ENCODE measurements at regions not wholly inside any gene's neighbourhood (a gene's known extent, or its start where the extent isn't known, plus 50 kb on each side); places are given as distances from the start of the nearest gene placed in this dataset.
"Not testable (repeated sequence)": the region's sequence is repeated elsewhere in the genome, so short reads cannot be mapped to it uniquely, and the experiment has no call there.

GRCh38 chr18:1848716-1849115 is 722.6 kb downstream of the METTL4 start:
- DNase-seq (ENCODE audit: low read depth) = no peak

GRCh38 chr18:1849386-1849785 is 721.9 kb downstream of the METTL4 start:
- DNase-seq (ENCODE audit: low read depth) = no peak

GRCh38 chr18:1857281-1857680 is 714.0 kb downstream of the METTL4 start:
- DNase-seq (ENCODE audit: low read depth) = not testable (repeated sequence)

- DNase-seq (ENCODE audit: low read depth) = no peak
Measured at GRCh38 chr18:1861473-1861872, 709.8 kb downstream of the METTL4 start.

- no peak for DNase-seq (ENCODE audit: low read depth)
Measured at GRCh38 chr18:1865869-1866268, 705.4 kb downstream of the METTL4 start.

- DNase-seq (ENCODE audit: low read depth) = no peak
Measured at GRCh38 chr18:1872274-1872673, 699.0 kb downstream of the METTL4 start.

GRCh38 chr18:1875219-1875618 is 696.1 kb downstream of the METTL4 start:
- no peak for DNase-seq (ENCODE audit: low read depth)

- DNase-seq (ENCODE audit: low read depth) = no peak
Measured at GRCh38 chr18:1884623-1885022, 686.7 kb downstream of the METTL4 start.

GRCh38 chr18:1891641-1892040 is 679.7 kb downstream of the METTL4 start:
- no peak for DNase-seq (ENCODE audit: low read depth)

- DNase-seq (ENCODE audit: low read depth) = no peak
Measured at GRCh38 chr18:1892191-1892590, 679.1 kb downstream of the METTL4 start.

- no peak for DNase-seq (ENCODE audit: low read depth)
Measured at GRCh38 chr18:1895456-1896185, 675.7 kb downstream of the METTL4 start.

GRCh38 chr18:1906421-1906820 is 664.9 kb downstream of the METTL4 start:
- DNase-seq (ENCODE audit: low read depth) = no peak

GRCh38 chr18:1907470-1908206 is 663.7 kb downstream of the METTL4 start:
- DNase-seq (ENCODE audit: low read depth) = no peak

- DNase-seq (ENCODE audit: low read depth) = no peak
Measured at GRCh38 chr18:1914489-1914888, 656.8 kb downstream of the METTL4 start.

GRCh38 chr18:1916869-1917523 is 654.3 kb downstream of the METTL4 start:
- DNase-seq (ENCODE audit: low read depth) = no peak

- DNase-seq (ENCODE audit: low read depth) = no peak
Measured at GRCh38 chr18:1917569-1917968, 653.7 kb downstream of the METTL4 start.

GRCh38 chr18:1922066-1922465 is 649.2 kb downstream of the METTL4 start:
- no peak for DNase-seq (ENCODE audit: low read depth)

GRCh38 chr18:1928711-1929110 is 642.6 kb downstream of the METTL4 start:
- DNase-seq (ENCODE audit: low read depth) = no peak

- no peak for DNase-seq (ENCODE audit: low read depth)
Measured at GRCh38 chr18:1929720-1930119, 641.6 kb downstream of the METTL4 start.

GRCh38 chr18:1930291-1931270 is 640.7 kb downstream of the METTL4 start:
- DNase-seq (ENCODE audit: low read depth) = no peak

- no peak for DNase-seq (ENCODE audit: low read depth)
Measured at GRCh38 chr18:1952486-1952885, 618.8 kb downstream of the METTL4 start.
